Testis (tissue), 2 donors: ENCODE measurements at regions not wholly inside any gene's neighbourhood (a gene's known extent, or its start where the extent isn't known, plus 50 kb on each side); places are given as distances from the start of the nearest gene placed in this dataset.

Experiments used
- POLR2A ChIP-seq: fragments of 450-650 bp; IDR thresholded peaks from one replicate; pipeline ENCODE4 v1.6.1; 2017; ENCODE audit warnings: antibody characterized with exemption, mild to moderate bottlenecking, moderate library complexity
- TF ChIP-seq, protein P1 (sequence below), 3 experiments: fragments of 450-650 bp in 2 of 3; fragments of 200-600 bp in 1 of 3; sonication (generic) in 1 of 3; IDR thresholded peaks; one replicate each; pipeline ENCODE4 v1.5.1; 2016 to 2019; ENCODE audit warnings: antibody characterized with exemption in 3 of 3, mild to moderate bottlenecking in 2 of 3, moderate library complexity in 1 of 3

DNA sequence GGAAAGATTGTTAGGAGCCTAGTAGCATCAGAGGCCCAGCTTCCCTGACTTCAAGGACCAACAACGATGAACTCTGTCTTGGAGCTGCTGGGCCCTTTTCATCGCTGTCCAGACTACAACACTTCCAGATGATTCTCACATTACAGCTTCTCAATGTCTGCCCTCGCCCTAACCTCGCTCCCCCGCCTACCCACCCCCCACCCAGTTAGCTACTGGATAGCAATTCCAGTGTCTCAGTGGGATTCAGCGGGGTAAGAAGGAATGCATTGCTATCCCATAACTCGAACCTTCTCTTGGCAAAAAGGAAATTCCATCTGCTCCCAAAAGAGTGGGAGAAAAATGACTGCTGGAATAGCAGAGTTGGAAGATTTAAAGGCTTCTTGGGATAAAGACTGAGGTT is 65.0 kb downstream of the RPL37A start:
- TF ChIP-seq, protein P1, sequence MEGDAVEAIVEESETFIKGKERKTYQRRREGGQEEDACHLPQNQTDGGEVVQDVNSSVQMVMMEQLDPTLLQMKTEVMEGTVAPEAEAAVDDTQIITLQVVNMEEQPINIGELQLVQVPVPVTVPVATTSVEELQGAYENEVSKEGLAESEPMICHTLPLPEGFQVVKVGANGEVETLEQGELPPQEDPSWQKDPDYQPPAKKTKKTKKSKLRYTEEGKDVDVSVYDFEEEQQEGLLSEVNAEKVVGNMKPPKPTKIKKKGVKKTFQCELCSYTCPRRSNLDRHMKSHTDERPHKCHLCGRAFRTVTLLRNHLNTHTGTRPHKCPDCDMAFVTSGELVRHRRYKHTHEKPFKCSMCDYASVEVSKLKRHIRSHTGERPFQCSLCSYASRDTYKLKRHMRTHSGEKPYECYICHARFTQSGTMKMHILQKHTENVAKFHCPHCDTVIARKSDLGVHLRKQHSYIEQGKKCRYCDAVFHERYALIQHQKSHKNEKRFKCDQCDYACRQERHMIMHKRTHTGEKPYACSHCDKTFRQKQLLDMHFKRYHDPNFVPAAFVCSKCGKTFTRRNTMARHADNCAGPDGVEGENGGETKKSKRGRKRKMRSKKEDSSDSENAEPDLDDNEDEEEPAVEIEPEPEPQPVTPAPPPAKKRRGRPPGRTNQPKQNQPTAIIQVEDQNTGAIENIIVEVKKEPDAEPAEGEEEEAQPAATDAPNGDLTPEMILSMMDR (IDR thresholded peaks at IDR 0.05) = no peak
- TF ChIP-seq POLR2A = no peak
